ENCODE measurements at regions not wholly inside any gene's neighbourhood (a gene's known extent, or its start where the extent isn't known, plus 50 kb on each side); places are given as distances from the start of the nearest gene placed in this dataset.

DNA sequence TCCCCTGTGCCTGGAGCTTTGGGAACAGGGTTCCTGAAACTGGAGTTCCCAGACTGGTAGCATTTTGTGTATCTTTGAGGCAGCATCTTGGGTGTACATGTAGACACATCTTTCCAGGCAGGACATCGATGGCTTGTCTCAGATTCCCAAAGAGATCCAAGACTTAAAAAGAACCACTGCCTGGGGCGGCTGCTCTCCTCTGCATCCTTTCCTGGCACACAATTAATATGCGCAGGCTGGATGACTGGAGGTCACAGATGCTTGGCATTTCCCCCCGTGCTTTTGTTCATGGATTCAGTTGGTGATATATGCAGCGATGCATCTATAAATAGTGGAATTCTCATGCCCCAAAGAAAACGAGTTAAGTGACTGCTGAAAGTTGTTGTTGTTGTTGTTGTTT lies 80.5 kb downstream of the CLDN34 start:
- POLR2A ChIA-PET = no interaction called here
- in situ Hi-C loops (cut with HindIII; ENCODE audit: extremely low pct_ligation_motif_present, low pct_unique_long_range_greater_than_20kb) = no loop called here
- DNase-seq (ENCODE audit: low spot score) (no peak), ATAC-seq (no peak), FAIRE-seq (no peak)
- 91% methylated on average over 5 of the region's 6 CpGs for WGBS (ENCODE audit: low lambda C conversion rate)
- Histone ChIP-seq H3K4me1 (ENCODE audit: insufficient read depth, low read length) (no peaks in the 10 kb centered on the region), H3K9ac (ENCODE audit: insufficient read depth, low read depth, low read length) (no peak overlapping the region), H3K27me3 (ENCODE audit: control insufficient read depth in 1 of 2, insufficient read depth in 2 of 2, low read length in 2 of 2) (no peaks in the 10 kb centered on the region), H3K4me3 (replicated peaks in 1 of 3; ENCODE audit: insufficient read depth in 1 of 3, low read depth in 2 of 3, low read length in 3 of 3) (no peak overlapping the region), H3K9me3 (ENCODE audit: low read length) (no peaks in the 10 kb centered on the region), H3K4me2 (ENCODE audit: low read depth, low read length) (no peak overlapping the region), H3K79me2 (ENCODE audit: insufficient read depth, low read length) (no peaks in the 10 kb centered on the region), H3K36me3 (replicated peaks in 1 of 2; ENCODE audit: control insufficient read depth in 1 of 2, insufficient read depth in 2 of 2, low read length in 2 of 2) (no peaks in the 10 kb centered on the region), H4K20me1 (ENCODE audit: insufficient read depth, low read length) (no peaks in the 10 kb centered on the region), H3K27ac (ENCODE audit: extremely low read length, insufficient read depth, low read length) (no peak overlapping the region), H2AFZ (ENCODE audit: low read length) (no peak overlapping the region)
- CTCF ChIA-PET (ENCODE audit: low intra/inter-chr PET ratio, low total read pairs) = no interaction called here
- no TSS peak for BruUV-seq (replicated peaks)
- intact Hi-C loops (cut with micrococcal nuclease; ENCODE audit: unreplicated experiment) = no loop called here
- TF ChIP-seq ARNT (IDR thresholded peaks at IDR 0.05) (no peak), ZNF615 (CRISPR knock-in tag; IDR thresholded peaks at IDR 0.05; ENCODE audit: borderline replicate concordance) (no peak), CHD4 (IDR thresholded peaks at IDR 0.05; ENCODE audit: borderline replicate concordance, low read length) (no peak), GPN1 (CRISPR knock-in tag; IDR thresholded peaks at IDR 0.05; ENCODE audit: borderline replicate concordance) (no peak), ZBTB7B (CRISPR knock-in tag; IDR thresholded peaks at IDR 0.05) (no peak), ZFYVE20 (CRISPR knock-in tag; IDR thresholded peaks at IDR 0.05; ENCODE audit: borderline replicate concordance, low read depth) (no peak), TOE1 (CRISPR knock-in tag; IDR thresholded peaks at IDR 0.05) (no peak), SATB2 (CRISPR knock-in tag; IDR thresholded peaks at IDR 0.05) (no peak), ZNF264 (CRISPR knock-in tag; IDR thresholded peaks at IDR 0.05) (no peak), ZFP37 (CRISPR knock-in tag; IDR thresholded peaks at IDR 0.05; ENCODE audit: borderline replicate concordance) (no peak)
- TF ChIP-seq, protein P1, sequence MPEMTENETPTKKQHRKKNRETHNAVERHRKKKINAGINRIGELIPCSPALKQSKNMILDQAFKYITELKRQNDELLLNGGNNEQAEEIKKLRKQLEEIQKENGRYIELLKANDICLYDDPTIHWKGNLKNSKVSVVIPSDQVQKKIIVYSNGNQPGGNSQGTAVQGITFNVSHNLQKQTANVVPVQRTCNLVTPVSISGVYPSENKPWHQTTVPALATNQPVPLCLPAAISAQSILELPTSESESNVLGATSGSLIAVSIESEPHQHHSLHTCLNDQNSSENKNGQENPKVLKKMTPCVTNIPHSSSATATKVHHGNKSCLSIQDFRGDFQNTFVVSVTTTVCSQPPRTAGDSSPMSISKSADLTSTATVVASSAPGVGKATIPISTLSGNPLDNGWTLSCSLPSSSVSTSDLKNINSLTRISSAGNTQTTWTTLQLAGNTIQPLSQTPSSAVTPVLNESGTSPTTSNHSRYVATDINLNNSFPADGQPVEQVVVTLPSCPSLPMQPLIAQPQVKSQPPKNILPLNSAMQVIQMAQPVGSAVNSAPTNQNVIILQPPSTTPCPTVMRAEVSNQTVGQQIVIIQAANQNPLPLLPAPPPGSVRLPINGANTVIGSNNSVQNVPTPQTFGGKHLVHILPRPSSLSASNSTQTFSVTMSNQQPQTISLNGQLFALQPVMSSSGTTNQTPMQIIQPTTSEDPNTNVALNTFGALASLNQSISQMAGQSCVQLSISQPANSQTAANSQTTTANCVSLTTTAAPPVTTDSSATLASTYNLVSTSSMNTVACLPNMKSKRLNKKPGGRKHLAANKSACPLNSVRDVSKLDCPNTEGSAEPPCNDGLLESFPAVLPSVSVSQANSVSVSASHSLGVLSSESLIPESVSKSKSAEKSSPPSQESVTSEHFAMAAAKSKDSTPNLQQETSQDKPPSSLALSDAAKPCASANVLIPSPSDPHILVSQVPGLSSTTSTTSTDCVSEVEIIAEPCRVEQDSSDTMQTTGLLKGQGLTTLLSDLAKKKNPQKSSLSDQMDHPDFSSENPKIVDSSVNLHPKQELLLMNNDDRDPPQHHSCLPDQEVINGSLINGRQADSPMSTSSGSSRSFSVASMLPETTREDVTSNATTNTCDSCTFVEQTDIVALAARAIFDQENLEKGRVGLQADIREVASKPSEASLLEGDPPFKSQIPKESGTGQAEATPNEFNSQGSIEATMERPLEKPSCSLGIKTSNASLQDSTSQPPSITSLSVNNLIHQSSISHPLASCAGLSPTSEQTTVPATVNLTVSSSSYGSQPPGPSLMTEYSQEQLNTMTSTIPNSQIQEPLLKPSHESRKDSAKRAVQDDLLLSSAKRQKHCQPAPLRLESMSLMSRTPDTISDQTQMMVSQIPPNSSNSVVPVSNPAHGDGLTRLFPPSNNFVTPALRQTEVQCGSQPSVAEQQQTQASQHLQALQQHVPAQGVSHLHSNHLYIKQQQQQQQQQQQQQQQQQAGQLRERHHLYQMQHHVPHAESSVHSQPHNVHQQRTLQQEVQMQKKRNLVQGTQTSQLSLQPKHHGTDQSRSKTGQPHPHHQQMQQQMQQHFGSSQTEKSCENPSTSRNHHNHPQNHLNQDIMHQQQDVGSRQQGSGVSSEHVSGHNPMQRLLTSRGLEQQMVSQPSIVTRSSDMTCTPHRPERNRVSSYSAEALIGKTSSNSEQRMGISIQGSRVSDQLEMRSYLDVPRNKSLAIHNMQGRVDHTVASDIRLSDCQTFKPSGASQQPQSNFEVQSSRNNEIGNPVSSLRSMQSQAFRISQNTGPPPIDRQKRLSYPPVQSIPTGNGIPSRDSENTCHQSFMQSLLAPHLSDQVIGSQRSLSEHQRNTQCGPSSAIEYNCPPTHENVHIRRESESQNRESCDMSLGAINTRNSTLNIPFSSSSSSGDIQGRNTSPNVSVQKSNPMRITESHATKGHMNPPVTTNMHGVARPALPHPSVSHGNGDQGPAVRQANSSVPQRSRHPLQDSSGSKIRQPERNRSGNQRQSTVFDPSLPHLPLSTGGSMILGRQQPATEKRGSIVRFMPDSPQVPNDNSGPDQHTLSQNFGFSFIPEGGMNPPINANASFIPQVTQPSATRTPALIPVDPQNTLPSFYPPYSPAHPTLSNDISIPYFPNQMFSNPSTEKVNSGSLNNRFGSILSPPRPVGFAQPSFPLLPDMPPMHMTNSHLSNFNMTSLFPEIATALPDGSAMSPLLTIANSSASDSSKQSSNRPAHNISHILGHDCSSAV (CRISPR knock-in tag; IDR thresholded peaks at IDR 0.05; ENCODE audit: borderline replicate concordance) = no peak
- TF ChIP-seq, protein P2, sequence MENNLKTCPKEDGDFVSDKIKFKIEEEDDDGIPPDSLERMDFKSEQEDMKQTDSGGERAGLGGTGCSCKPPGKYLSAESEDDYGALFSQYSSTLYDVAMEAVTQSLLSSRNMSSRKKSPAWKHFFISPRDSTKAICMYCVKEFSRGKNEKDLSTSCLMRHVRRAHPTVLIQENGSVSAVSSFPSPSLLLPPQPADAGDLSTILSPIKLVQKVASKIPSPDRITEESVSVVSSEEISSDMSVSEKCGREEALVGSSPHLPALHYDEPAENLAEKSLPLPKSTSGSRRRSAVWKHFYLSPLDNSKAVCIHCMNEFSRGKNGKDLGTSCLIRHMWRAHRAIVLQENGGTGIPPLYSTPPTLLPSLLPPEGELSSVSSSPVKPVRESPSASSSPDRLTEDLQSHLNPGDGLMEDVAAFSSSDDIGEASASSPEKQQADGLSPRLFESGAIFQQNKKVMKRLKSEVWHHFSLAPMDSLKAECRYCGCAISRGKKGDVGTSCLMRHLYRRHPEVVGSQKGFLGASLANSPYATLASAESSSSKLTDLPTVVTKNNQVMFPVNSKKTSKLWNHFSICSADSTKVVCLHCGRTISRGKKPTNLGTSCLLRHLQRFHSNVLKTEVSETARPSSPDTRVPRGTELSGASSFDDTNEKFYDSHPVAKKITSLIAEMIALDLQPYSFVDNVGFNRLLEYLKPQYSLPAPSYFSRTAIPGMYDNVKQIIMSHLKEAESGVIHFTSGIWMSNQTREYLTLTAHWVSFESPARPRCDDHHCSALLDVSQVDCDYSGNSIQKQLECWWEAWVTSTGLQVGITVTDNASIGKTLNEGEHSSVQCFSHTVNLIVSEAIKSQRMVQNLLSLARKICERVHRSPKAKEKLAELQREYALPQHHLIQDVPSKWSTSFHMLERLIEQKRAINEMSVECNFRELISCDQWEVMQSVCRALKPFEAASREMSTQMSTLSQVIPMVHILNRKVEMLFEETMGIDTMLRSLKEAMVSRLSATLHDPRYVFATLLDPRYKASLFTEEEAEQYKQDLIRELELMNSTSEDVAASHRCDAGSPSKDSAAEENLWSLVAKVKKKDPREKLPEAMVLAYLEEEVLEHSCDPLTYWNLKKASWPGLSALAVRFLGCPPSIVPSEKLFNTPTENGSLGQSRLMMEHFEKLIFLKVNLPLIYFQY (CRISPR knock-in tag; IDR thresholded peaks at IDR 0.05; ENCODE audit: borderline replicate concordance) = no peak
- TF ChIP-seq, protein P3, sequence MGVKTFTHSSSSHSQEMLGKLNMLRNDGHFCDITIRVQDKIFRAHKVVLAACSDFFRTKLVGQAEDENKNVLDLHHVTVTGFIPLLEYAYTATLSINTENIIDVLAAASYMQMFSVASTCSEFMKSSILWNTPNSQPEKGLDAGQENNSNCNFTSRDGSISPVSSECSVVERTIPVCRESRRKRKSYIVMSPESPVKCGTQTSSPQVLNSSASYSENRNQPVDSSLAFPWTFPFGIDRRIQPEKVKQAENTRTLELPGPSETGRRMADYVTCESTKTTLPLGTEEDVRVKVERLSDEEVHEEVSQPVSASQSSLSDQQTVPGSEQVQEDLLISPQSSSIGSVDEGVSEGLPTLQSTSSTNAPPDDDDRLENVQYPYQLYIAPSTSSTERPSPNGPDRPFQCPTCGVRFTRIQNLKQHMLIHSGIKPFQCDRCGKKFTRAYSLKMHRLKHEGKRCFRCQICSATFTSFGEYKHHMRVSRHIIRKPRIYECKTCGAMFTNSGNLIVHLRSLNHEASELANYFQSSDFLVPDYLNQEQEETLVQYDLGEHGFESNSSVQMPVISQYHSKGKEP (CRISPR knock-in tag; IDR thresholded peaks at IDR 0.05) = no peak
